Ovary (tissue), 3 donors: ENCODE measurements at regions not wholly inside any gene's neighbourhood (a gene's known extent, or its start where the extent isn't known, plus 50 kb on each side); places are given as distances from the start of the nearest gene placed in this dataset.

Experiments
- EP300 ChIP-seq: sonication (generic); formaldehyde crosslinking; IDR thresholded peaks from one replicate; pipeline ENCODE4 v1.6.1; 2017; ENCODE audit warnings: antibody characterized with exemption
- POLR2A ChIP-seq: fragments of 450-650 bp; IDR thresholded peaks from one replicate; pipeline ENCODE4 v1.6.1; 2017; ENCODE audit warnings: antibody characterized with exemption, mild to moderate bottlenecking, moderate library complexity
- TF ChIP-seq, protein P1 (sequence below), 3 donors: fragments of 450-650 bp in 2 of 3; fragments of 200-600 bp in 1 of 3; IDR thresholded peaks; one replicate each; pipeline versions ENCODE4 v1.5.1 to v1.8.0; 2016 to 2022; ENCODE audit warnings: antibody characterized with exemption in 3 of 3, mild to moderate bottlenecking in 1 of 3
- donor health status: DM: no; HTN: no; CAD: no.

DNA sequence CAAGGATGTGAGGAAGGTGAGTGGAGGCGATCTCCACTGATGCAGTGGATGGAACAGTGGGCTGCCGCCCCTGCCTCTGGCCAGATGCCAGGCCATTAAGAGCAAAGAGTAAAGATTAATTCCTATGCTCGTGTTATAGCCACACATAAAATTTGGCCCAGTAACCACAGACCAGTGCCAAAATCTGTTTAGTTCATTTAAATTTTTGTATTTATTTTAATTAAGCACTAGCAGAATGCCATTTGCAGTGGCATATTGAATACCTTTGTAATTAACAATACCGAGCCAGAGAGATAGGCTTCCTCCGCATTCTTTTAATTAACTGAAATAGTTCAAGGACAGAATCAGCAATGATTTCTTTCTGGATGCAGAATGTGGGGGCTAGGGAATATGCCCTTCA lies 179.8 kb downstream of the MED10 start:
- TF ChIP-seq EP300 (no peak), POLR2A (no peak)
- TF ChIP-seq, protein P1, sequence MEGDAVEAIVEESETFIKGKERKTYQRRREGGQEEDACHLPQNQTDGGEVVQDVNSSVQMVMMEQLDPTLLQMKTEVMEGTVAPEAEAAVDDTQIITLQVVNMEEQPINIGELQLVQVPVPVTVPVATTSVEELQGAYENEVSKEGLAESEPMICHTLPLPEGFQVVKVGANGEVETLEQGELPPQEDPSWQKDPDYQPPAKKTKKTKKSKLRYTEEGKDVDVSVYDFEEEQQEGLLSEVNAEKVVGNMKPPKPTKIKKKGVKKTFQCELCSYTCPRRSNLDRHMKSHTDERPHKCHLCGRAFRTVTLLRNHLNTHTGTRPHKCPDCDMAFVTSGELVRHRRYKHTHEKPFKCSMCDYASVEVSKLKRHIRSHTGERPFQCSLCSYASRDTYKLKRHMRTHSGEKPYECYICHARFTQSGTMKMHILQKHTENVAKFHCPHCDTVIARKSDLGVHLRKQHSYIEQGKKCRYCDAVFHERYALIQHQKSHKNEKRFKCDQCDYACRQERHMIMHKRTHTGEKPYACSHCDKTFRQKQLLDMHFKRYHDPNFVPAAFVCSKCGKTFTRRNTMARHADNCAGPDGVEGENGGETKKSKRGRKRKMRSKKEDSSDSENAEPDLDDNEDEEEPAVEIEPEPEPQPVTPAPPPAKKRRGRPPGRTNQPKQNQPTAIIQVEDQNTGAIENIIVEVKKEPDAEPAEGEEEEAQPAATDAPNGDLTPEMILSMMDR (IDR thresholded peaks at IDR 0.05), result no peak
